NT2/D1 (cell line): ENCODE measurements at regions not wholly inside any gene's neighbourhood (a gene's known extent, or its start where the extent isn't known, plus 50 kb on each side); places are given as distances from the start of the nearest gene placed in this dataset.

Experiments used
- SUZ12 ChIP-seq: IDR thresholded peaks from 2 replicates; pipeline ENCODE4 v1.6.1; 2011; ENCODE audit not compliant: insufficient read length, insufficient read depth; ENCODE audit errors: extremely low read depth
- ZNF274 ChIP-seq: IDR thresholded peaks from 2 replicates; pipeline ENCODE4 v1.6.1; 2011; ENCODE audit warnings: mild to moderate bottlenecking, low read depth, low read length

GRCh38 chr3:11944052-11944673 lies 60.0 kb upstream of the SYN2 start:
- TF ChIP-seq ZNF274 (no peak), SUZ12 (no peak)
